GM12878 (cell line): ENCODE measurements at regions not wholly inside any gene's neighbourhood (a gene's known extent, or its start where the extent isn't known, plus 50 kb on each side); places are given as distances from the start of the nearest gene placed in this dataset.

Source experiments
- ATAC-seq: fragments of 200-7000 bp; cut with Tn5 transposase; 3 replicates; pipeline ENCODE4 v1.9.1; 2020; ENCODE audit warnings: mild to moderate bottlenecking, moderate library complexity
- BruUV-seq: library from RNA; stranded (reverse); fragments of 400-500 nt; replicated peaks from 2 replicates; lab custom pipeline; 2021; lab: Mats Ljungman, UMichigan
- CTCF ChIA-PET: fragments of 300-600 bp; sonication (Branson Sonifier 250); formaldehyde crosslinking; extraction: SDS; loops from one replicate; lab custom pipeline; 2021; ENCODE audit warnings: inconsistent platforms; lab: Yijun Ruan, JAX
- POLR2A ChIA-PET: fragments of 350-600 bp; formaldehyde crosslinking; extraction: SDS; loops from one replicate; lab custom pipeline; 2021; ENCODE audit warnings: inconsistent platforms; lab: Charles Lee
- RAD21 ChIA-PET: fragments of 300-600 bp; sonication (Branson Sonifier 250); formaldehyde crosslinking; loops from one replicate; lab custom pipeline; 2023; ENCODE audit warnings: antibody characterized with exemption; ENCODE audit not compliant: unreplicated experiment; lab: Charles Lee
- SMC1A ChIA-PET: fragments of 300-600 bp; sonication (Branson Sonifier 250); formaldehyde crosslinking; loops from one replicate; lab custom pipeline; 2023; ENCODE audit not compliant: unreplicated experiment, uncharacterized antibody; lab: Charles Lee
- DNase-seq: peaks from one replicate; pipeline ENCODE4 v3.0.0-alpha.2; 2011; ENCODE audit warnings: low read depth, low spot score
- FAIRE-seq: peaks from 3 replicates; lab custom pipeline; 2011; peaks lifted over from hg19 to GRCh38; lab: Jason Lieb, UNC
- H2AFZ ChIP-seq: 2 replicates; pipeline ENCODE4 v1.6.0; 2011; ENCODE audit warnings: low read depth, low read length, control low read depth; ENCODE audit not compliant: control insufficient read depth
- H3K27ac ChIP-seq: 2 replicates; pipeline ENCODE4 v1.5.1; 2011; ENCODE audit warnings: control low read depth; ENCODE audit not compliant: control insufficient read depth, insufficient read depth
- H3K27me3 ChIP-seq, 2 experiments: replicated peaks in 1 of 2; 2 replicates each; pipeline versions ENCODE4 v1.6.0 to v1.6.1; 2011; ENCODE audit warnings: low read length in 1 of 2; ENCODE audit not compliant: control insufficient read depth in 2 of 2, insufficient read depth in 2 of 2
- H3K36me3 ChIP-seq, 2 experiments: 2 replicates each; pipeline ENCODE4 v1.5.1; 2011; ENCODE audit warnings: low read length in 1 of 2; ENCODE audit not compliant: control insufficient read depth in 2 of 2, insufficient read depth in 2 of 2
- H3K4me1 ChIP-seq: 2 replicates; pipeline ENCODE4 v1.6.1; 2011; ENCODE audit warnings: mild to moderate bottlenecking, low read length, moderate library complexity, mixed read lengths; ENCODE audit not compliant: control insufficient read depth, insufficient read depth
- H3K4me2 ChIP-seq: 2 replicates; pipeline ENCODE4 v1.6.0; 2011; ENCODE audit warnings: control low read depth; ENCODE audit not compliant: control insufficient read depth, insufficient read depth
- H3K4me3 ChIP-seq: fragments of 200-600 bp; sonication (generic); 2 replicates; pipeline ENCODE4 v1.5.1; 2016
- H3K79me2 ChIP-seq: 2 replicates; pipeline ENCODE4 v1.6.0; 2011; ENCODE audit warnings: low read length; ENCODE audit not compliant: control insufficient read depth, insufficient read depth
- H3K9ac ChIP-seq: 2 replicates; pipeline ENCODE4 v1.8.0; 2011; ENCODE audit warnings: low read length, control low read depth, mixed read lengths; ENCODE audit not compliant: control insufficient read depth, insufficient read depth
- H3K9me3 ChIP-seq: replicated peaks from 3 replicates; pipeline ENCODE4 v1.5.1; 2011; ENCODE audit warnings: mild to moderate bottlenecking, low read length; ENCODE audit not compliant: control insufficient read depth, insufficient read depth
- H4K20me1 ChIP-seq: 2 replicates; pipeline ENCODE4 v1.6.0; 2011; ENCODE audit not compliant: control insufficient read depth, insufficient read depth
- ATF7 ChIP-seq: fragments of 450-650 bp; IDR thresholded peaks from 2 replicates; pipeline ENCODE4 v1.6.1; 2016; ENCODE audit warnings: low read depth, mild to moderate bottlenecking
- BACH1 ChIP-seq: fragments of 450-650 bp; IDR thresholded peaks from 2 replicates; pipeline ENCODE4 v1.6.1; 2017; ENCODE audit warnings: mild to moderate bottlenecking, borderline replicate concordance
- BCLAF1 ChIP-seq: fragments of 450-650 bp; IDR thresholded peaks from 2 replicates; pipeline ENCODE4 v1.6.1; 2017; ENCODE audit warnings: antibody characterized with exemption, mild to moderate bottlenecking, moderate library complexity
- CBFB ChIP-seq: IDR thresholded peaks from 2 replicates; pipeline ENCODE4 v1.6.1; 2016; ENCODE audit warnings: antibody characterized with exemption, low read depth
- CBX3 ChIP-seq: fragments of 200-600 bp; sonication (generic); IDR thresholded peaks from 2 replicates; pipeline ENCODE4 v1.6.1; 2016; ENCODE audit warnings: low read depth, borderline replicate concordance
- CBX5 ChIP-seq: sonication (generic); IDR thresholded peaks from 2 replicates; pipeline ENCODE4 v1.6.1; 2016; ENCODE audit warnings: low read depth, moderate library complexity, mild to moderate bottlenecking, inconsistent platforms
- ETV6 ChIP-seq, 2 experiments: fragments of 450-650 bp in 1 of 2; IDR thresholded peaks in 1 of 2; conservative IDR thresholded peaks in 1 of 2; 2 replicates each; pipeline ENCODE4 v1.6.1; 2014; ENCODE audit warnings: antibody characterized with exemption in 1 of 2, borderline replicate concordance in 1 of 2, low read depth in 1 of 2, mild to moderate bottlenecking in 1 of 2, moderate library complexity in 1 of 2
- EZH2 ChIP-seq: IDR thresholded peaks from 2 replicates; pipeline ENCODE4 v1.6.1; 2012; ENCODE audit warnings: low read depth, mild to moderate bottlenecking, control low read depth, inconsistent platforms, low read length, borderline replicate concordance; ENCODE audit not compliant: control insufficient read depth
- IKZF1 ChIP-seq: fragments of 450-650 bp; conservative IDR thresholded peaks from 2 replicates; pipeline ENCODE4 v1.6.1; 2017; ENCODE audit warnings: antibody characterized with exemption, mild to moderate bottlenecking
- NR2C1 ChIP-seq: fragments of 450-650 bp; IDR thresholded peaks from 2 replicates; pipeline ENCODE4 v1.6.1; 2017; ENCODE audit warnings: antibody characterized with exemption, mild to moderate bottlenecking, moderate library complexity
- RBBP5 ChIP-seq: fragments of 200-600 bp; sonication (generic); conservative IDR thresholded peaks from 2 replicates; pipeline ENCODE4 v1.6.1; 2016
- RFX5 ChIP-seq: IDR thresholded peaks from 2 replicates; pipeline ENCODE4 v1.6.1; 2011; ENCODE audit warnings: low read depth, low read length, improper control_type of control experiment
- SIN3A ChIP-seq: IDR thresholded peaks from 2 replicates; pipeline ENCODE4 v1.6.1; 2012; ENCODE audit warnings: low read depth, low read length, improper control_type of control experiment
- SREBF2 ChIP-seq: IDR thresholded peaks from 2 replicates; pipeline ENCODE4 v1.6.1; 2012; ENCODE audit warnings: mild to moderate bottlenecking, low read length
- YBX1 ChIP-seq: fragments of 450-650 bp; IDR thresholded peaks from 2 replicates; pipeline ENCODE4 v1.6.1; 2016; ENCODE audit warnings: antibody characterized with exemption
- ZBTB11 ChIP-seq: fragments of 450-650 bp; formaldehyde crosslinking; IDR thresholded peaks from 2 replicates; pipeline ENCODE4 v1.5.0; 2022; ENCODE audit warnings: mild to moderate bottlenecking, missing genetic modification characterization
- WGBS: methylation state at CpG from one replicate; pipeline ENCODE4 v1.1.6; 2016; ENCODE audit warnings: low lambda C conversion rate; ENCODE audit not compliant: insufficient replicate concordance, insufficient coverage; ENCODE audit errors: missing lambda C conversion rate; 5-methylcytosine and 5-hydroxymethylcytosine counted together
- in situ Hi-C: fragments of 300-500 bp; cut with MboI; formaldehyde crosslinking; loops from 9 replicates; pipeline ENCODE4 v1.14.3; 2018; ENCODE audit warnings: mixed read lengths
- intact Hi-C: fragments of 100-400 bp; cut with micrococcal nuclease; formaldehyde crosslinking; loops from one replicate; pipeline ENCODE4 v1.14.2; 2022; ENCODE audit not compliant: unreplicated experiment
- TF ChIP-seq, protein P1 (sequence below): fragments of 450-650 bp; IDR thresholded peaks from 2 replicates; pipeline ENCODE4 v1.6.1; 2017; ENCODE audit warnings: borderline replicate concordance

DNA sequence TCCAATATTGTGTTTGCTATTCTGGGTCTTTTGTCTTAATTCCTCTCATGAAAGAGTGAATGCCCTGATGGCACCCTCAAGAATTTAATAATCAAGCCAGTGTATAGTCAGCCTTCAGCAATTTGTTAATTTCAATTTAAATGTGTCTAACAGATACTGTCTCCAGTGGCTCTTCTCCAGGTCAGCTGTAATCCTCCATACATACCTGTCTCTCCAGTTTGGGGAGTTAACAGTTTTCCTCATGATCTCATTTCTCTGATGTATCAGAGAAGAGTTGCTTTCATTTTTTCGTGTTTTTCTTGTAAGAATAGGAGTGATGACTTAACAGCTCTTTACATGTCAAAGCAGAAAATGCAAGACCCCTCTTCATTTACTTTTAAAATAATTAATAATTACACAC is 500.3 kb upstream of the RORB start:
- no peak for DNase-seq
- no peaks in the 10 kb centered on the region for H3K79me2 ChIP-seq
- SMC1A ChIA-PET, result interaction anchor here (1.2 kb wide), 1 partner anchor 10 kb away, joined by 3 read pairs; no protein-coding TSS in a partner anchor
- H2AFZ ChIP-seq, result no peak overlapping the region
- no peaks in the 10 kb centered on the region for H3K27me3 ChIP-seq
- H3K4me3 ChIP-seq, result no peak overlapping the region
- intact Hi-C loops (no loop called here), in situ Hi-C loops (no loop called here)
- WGBS, result 0% methylated on average over 1 of the region's 1 CpG
- no TSS peak for BruUV-seq
- no peak overlapping the region for H3K27ac ChIP-seq
- no peak overlapping the region for H3K9ac ChIP-seq
- RAD21 ChIA-PET, result no interaction called here
- POLR2A ChIA-PET, result no interaction called here
- CTCF ChIA-PET, result no interaction called here
- H3K9me3 ChIP-seq, result no peaks in the 10 kb centered on the region
- no peak for ATAC-seq
- no peak overlapping the region for H3K4me2 ChIP-seq
- no peaks in the 10 kb centered on the region for H3K36me3 ChIP-seq
- FAIRE-seq, result no peak
- H4K20me1 ChIP-seq, result no peaks in the 10 kb centered on the region
- no peaks in the 10 kb centered on the region for H3K4me1 ChIP-seq
- no peak for TF ChIP-seq CBX5
- no peak for TF ChIP-seq NR2C1
- TF ChIP-seq CBFB, result no peak
- no peak for TF ChIP-seq IKZF1
- TF ChIP-seq RBBP5, result no peak
- TF ChIP-seq ETV6 (conservative IDR thresholded peaks at IDR 0.05 in 1 of 2, IDR thresholded peaks at IDR 0.05 in 1 of 2; ENCODE audit: borderline replicate concordance in 1 of 2, low read depth in 1 of 2), result no peak
- no peak for TF ChIP-seq YBX1
- no peak for TF ChIP-seq ZBTB11 (CRISPR knock-in tag)
- TF ChIP-seq BACH1, result no peak
- no peak for TF ChIP-seq ATF7
- TF ChIP-seq CBX3, result no peak
- no peak for TF ChIP-seq SREBF2
- TF ChIP-seq, protein P1, sequence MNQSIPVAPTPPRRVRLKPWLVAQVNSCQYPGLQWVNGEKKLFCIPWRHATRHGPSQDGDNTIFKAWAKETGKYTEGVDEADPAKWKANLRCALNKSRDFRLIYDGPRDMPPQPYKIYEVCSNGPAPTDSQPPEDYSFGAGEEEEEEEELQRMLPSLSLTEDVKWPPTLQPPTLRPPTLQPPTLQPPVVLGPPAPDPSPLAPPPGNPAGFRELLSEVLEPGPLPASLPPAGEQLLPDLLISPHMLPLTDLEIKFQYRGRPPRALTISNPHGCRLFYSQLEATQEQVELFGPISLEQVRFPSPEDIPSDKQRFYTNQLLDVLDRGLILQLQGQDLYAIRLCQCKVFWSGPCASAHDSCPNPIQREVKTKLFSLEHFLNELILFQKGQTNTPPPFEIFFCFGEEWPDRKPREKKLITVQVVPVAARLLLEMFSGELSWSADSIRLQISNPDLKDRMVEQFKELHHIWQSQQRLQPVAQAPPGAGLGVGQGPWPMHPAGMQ, result no peak
- TF ChIP-seq SIN3A, result no peak
- TF ChIP-seq EZH2, result no peak
- no peak for TF ChIP-seq RFX5
- no peak for TF ChIP-seq BCLAF1
